H1 (cell line): ENCODE measurements at regions not wholly inside any gene's neighbourhood (a gene's known extent, or its start where the extent isn't known, plus 50 kb on each side); places are given as distances from the start of the nearest gene placed in this dataset.

Source experiments
- CEBPB ChIP-seq: IDR thresholded peaks from 2 replicates; pipeline ENCODE4 v1.6.1; 2012; ENCODE audit warnings: low read depth, low read length
- CREB1 ChIP-seq: IDR thresholded peaks from 2 replicates; pipeline ENCODE4 v1.6.1; 2012; ENCODE audit warnings: inconsistent platforms
- CTBP2 ChIP-seq: IDR thresholded peaks from 2 replicates; pipeline ENCODE4 v1.7.0; 2011; ENCODE audit warnings: borderline replicate concordance, mild to moderate bottlenecking, moderate library complexity, mixed read lengths, low read length; ENCODE audit not compliant: insufficient read depth, insufficient read length
- RFX5 ChIP-seq: IDR thresholded peaks from 2 replicates; pipeline ENCODE4 v1.6.1; 2011; ENCODE audit warnings: low read depth, low read length, improper control_type of control experiment, borderline replicate concordance
- TF ChIP-seq, protein P1 (sequence below): IDR thresholded peaks from 2 replicates; pipeline ENCODE4 v1.6.1; 2011; ENCODE audit warnings: low read depth, mild to moderate bottlenecking, low read length; ENCODE audit not compliant: insufficient read depth
- TF ChIP-seq, protein P2 (sequence below), 3 experiments: IDR thresholded peaks; 1 replicate in 2 of 3; 2 replicates in 1 of 3; pipeline versions ENCODE4 v1.5.1 to v1.6.1; 2011; ENCODE audit warnings: low read length in 3 of 3, mild to moderate bottlenecking in 3 of 3, inconsistent platforms in 2 of 3, low read depth in 1 of 3, moderate library complexity in 1 of 3; ENCODE audit not compliant: insufficient read depth in 1 of 3; ENCODE audit errors: control extremely low read depth in 1 of 3

DNA sequence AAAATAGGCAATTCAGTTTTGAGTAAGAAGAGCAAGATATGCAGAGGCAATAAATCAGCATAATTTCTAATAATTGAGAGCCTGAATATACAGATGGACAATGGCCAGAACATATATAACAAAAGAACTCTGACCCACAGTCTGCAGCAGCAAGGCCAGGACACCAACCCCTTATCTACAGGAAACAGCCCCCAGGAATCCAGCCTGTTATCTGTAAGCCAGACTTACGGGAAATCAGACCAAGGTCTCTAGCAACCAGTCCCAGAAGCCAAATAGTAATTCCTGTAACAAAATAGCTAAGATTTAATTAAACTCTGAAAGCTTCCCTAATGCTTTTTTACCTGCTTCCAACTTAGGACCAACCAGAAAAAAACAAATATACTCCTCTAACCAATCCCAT is 434.5 kb upstream of the GYPC start (continued):
- TF ChIP-seq, protein P1, sequence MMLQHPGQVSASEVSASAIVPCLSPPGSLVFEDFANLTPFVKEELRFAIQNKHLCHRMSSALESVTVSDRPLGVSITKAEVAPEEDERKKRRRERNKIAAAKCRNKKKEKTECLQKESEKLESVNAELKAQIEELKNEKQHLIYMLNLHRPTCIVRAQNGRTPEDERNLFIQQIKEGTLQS = no peak
- TF ChIP-seq, protein P2, sequence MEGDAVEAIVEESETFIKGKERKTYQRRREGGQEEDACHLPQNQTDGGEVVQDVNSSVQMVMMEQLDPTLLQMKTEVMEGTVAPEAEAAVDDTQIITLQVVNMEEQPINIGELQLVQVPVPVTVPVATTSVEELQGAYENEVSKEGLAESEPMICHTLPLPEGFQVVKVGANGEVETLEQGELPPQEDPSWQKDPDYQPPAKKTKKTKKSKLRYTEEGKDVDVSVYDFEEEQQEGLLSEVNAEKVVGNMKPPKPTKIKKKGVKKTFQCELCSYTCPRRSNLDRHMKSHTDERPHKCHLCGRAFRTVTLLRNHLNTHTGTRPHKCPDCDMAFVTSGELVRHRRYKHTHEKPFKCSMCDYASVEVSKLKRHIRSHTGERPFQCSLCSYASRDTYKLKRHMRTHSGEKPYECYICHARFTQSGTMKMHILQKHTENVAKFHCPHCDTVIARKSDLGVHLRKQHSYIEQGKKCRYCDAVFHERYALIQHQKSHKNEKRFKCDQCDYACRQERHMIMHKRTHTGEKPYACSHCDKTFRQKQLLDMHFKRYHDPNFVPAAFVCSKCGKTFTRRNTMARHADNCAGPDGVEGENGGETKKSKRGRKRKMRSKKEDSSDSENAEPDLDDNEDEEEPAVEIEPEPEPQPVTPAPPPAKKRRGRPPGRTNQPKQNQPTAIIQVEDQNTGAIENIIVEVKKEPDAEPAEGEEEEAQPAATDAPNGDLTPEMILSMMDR (IDR thresholded peaks at IDR 0.05; ENCODE audit: control extremely low read depth in 1 of 3, insufficient read depth in 1 of 3, low read depth in 1 of 3, low read length in 3 of 3) = no peak
- TF ChIP-seq CTBP2 = no peak
- TF ChIP-seq CEBPB = no peak
- no peak for TF ChIP-seq CREB1
- TF ChIP-seq RFX5 = no peak
- TF ChIP-seq, all 59 proteins: peak for 0
